Liver (tissue), 3 donors: ENCODE measurements at regions not wholly inside any gene's neighbourhood (a gene's known extent, or its start where the extent isn't known, plus 50 kb on each side); places are given as distances from the start of the nearest gene placed in this dataset.

ENCODE experiments used
- EGR1 ChIP-seq, 2 donors: IDR thresholded peaks; 2 replicates each; pipeline ENCODE4 v1.6.1; 2016 to 2018; ENCODE audit warnings: antibody characterized with exemption in 2 of 2, low read depth in 2 of 2
- HNF4A ChIP-seq, 2 donors: conservative IDR thresholded peaks; 2 replicates each; pipeline ENCODE4 v1.6.1; 2016; ENCODE audit warnings: antibody characterized with exemption in 2 of 2, mild to moderate bottlenecking in 2 of 2
- HNF4G ChIP-seq: IDR thresholded peaks from 2 replicates; pipeline ENCODE4 v1.6.1; 2016; ENCODE audit warnings: antibody characterized with exemption
- JUND ChIP-seq, 2 donors: IDR thresholded peaks; 2 replicates each; pipeline ENCODE4 v1.6.1; 2016; ENCODE audit warnings: antibody characterized with exemption in 2 of 2
- RAD21 ChIP-seq, 2 donors: IDR thresholded peaks; 2 replicates each; pipeline ENCODE4 v1.6.1; 2016; ENCODE audit warnings: antibody characterized with exemption in 2 of 2, mild to moderate bottlenecking in 2 of 2
- REST ChIP-seq: IDR thresholded peaks from 2 replicates; pipeline ENCODE4 v1.6.1; 2016; ENCODE audit warnings: antibody characterized with exemption, mild to moderate bottlenecking
- YY1 ChIP-seq: IDR thresholded peaks from 2 replicates; pipeline ENCODE4 v1.6.1; 2016; ENCODE audit warnings: antibody characterized with exemption, mild to moderate bottlenecking
- TF ChIP-seq, protein P1 (sequence below): fragments of 150-350 bp; IDR thresholded peaks from 2 replicates; pipeline ENCODE4 v1.5.1; 2017; ENCODE audit warnings: improper control_type of control experiment, low read depth, low read length; ENCODE audit not compliant: missing input control
- donor health status: healthy.
- donor health status: healthy.

- TF ChIP-seq, protein P1, sequence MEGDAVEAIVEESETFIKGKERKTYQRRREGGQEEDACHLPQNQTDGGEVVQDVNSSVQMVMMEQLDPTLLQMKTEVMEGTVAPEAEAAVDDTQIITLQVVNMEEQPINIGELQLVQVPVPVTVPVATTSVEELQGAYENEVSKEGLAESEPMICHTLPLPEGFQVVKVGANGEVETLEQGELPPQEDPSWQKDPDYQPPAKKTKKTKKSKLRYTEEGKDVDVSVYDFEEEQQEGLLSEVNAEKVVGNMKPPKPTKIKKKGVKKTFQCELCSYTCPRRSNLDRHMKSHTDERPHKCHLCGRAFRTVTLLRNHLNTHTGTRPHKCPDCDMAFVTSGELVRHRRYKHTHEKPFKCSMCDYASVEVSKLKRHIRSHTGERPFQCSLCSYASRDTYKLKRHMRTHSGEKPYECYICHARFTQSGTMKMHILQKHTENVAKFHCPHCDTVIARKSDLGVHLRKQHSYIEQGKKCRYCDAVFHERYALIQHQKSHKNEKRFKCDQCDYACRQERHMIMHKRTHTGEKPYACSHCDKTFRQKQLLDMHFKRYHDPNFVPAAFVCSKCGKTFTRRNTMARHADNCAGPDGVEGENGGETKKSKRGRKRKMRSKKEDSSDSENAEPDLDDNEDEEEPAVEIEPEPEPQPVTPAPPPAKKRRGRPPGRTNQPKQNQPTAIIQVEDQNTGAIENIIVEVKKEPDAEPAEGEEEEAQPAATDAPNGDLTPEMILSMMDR: no peak
- TF ChIP-seq RAD21 (IDR thresholded peaks at IDR 0.05): no peak
- TF ChIP-seq JUND (IDR thresholded peaks at IDR 0.05): no peak
- TF ChIP-seq YY1: no peak
- no peak for TF ChIP-seq REST
- no peak for TF ChIP-seq EGR1 (IDR thresholded peaks at IDR 0.05; ENCODE audit: low read depth in 2 of 2)
- no peak for TF ChIP-seq HNF4G
- no peak for TF ChIP-seq HNF4A (conservative IDR thresholded peaks at IDR 0.05)
Measured at GRCh38 chr16:65386672-65387071, 264.8 kb upstream of the CDH11 start.
